ENCODE measurements at regions not wholly inside any gene's neighbourhood (a gene's known extent, or its start where the extent isn't known, plus 50 kb on each side); places are given as distances from the start of the nearest gene placed in this dataset.

GRCh38 chr18:55794288-55795052 lies 206.5 kb upstream of the TCF4 start:
- Histone ChIP-seq H3K4me1 (ENCODE audit: control insufficient read depth, insufficient read depth, low read length) (no peaks in the 10 kb centered on the region), H2AFZ (ENCODE audit: control insufficient read depth, low read depth, low read length) (no peak overlapping the region), H3K36me3 (ENCODE audit: control insufficient read depth in 2 of 2, insufficient read depth in 2 of 2, low read length in 1 of 2) (no peaks in the 10 kb centered on the region), H3K27me3 (replicated peaks in 1 of 2; ENCODE audit: control insufficient read depth in 2 of 2, insufficient read depth in 2 of 2, low read length in 1 of 2) (no peaks in the 10 kb centered on the region; a peak in 1 of 4 replicates), H3K9ac (ENCODE audit: control insufficient read depth, insufficient read depth, low read length) (no peak overlapping the region), H3K4me2 (ENCODE audit: control insufficient read depth, insufficient read depth) (no peak overlapping the region), H3K27ac (ENCODE audit: control insufficient read depth, insufficient read depth) (no peak overlapping the region), H3K4me3 (no peak overlapping the region), H3K9me3 (replicated peaks; ENCODE audit: control insufficient read depth, insufficient read depth, low read length) (no peaks in the 10 kb centered on the region), H3K79me2 (ENCODE audit: control insufficient read depth, insufficient read depth, low read length) (no peaks in the 10 kb centered on the region), H4K20me1 (ENCODE audit: control insufficient read depth, insufficient read depth) (no peaks in the 10 kb centered on the region)
- no peak for ATAC-seq
- ChIA-PET SMC1A (ENCODE audit: uncharacterized antibody, unreplicated experiment) (interaction anchor here (1.4 kb wide), 1 partner anchor 10 kb away, joined by 3 read pairs; no protein-coding TSS in a partner anchor), POLR2A (no interaction called here), CTCF (interaction anchor here (0.6 to 1.4 kb wide), 2 partner anchors 13 to 271 kb away, joined by 3 to 4 read pairs; no protein-coding TSS in a partner anchor), RAD21 (ENCODE audit: unreplicated experiment) (no interaction called here)
- no peak for DNase-seq (ENCODE audit: low read depth, low spot score)
- no peak for TF ChIP-seq RBBP5 (conservative IDR thresholded peaks at IDR 0.05)
- no peak for FAIRE-seq
- no TSS peak for BruUV-seq (replicated peaks)
- intact Hi-C loops (cut with micrococcal nuclease; ENCODE audit: unreplicated experiment) (no loop called here), in situ Hi-C loops (cut with MboI) (no loop called here)
- WGBS (ENCODE audit: insufficient coverage, insufficient replicate concordance, low lambda C conversion rate, missing lambda C conversion rate): 18% methylated on average over 8 of the region's 8 CpGs

GRCh38 chr18:55790296-55790695 lies 202.3 kb upstream of the TCF4 start:
- POLR2A ChIA-PET: no interaction called here
- no peaks in the 10 kb centered on the region for H3K36me3 ChIP-seq (ENCODE audit: control insufficient read depth in 2 of 2, insufficient read depth in 2 of 2, low read length in 1 of 2)
- in situ Hi-C loops (cut with MboI): no loop called here
- RAD21 ChIA-PET (ENCODE audit: unreplicated experiment): no interaction called here
- no peaks in the 10 kb centered on the region; a peak in 1 of 4 replicates for H3K27me3 ChIP-seq (replicated peaks in 1 of 2; ENCODE audit: control insufficient read depth in 2 of 2, insufficient read depth in 2 of 2, low read length in 1 of 2)
- no peak overlapping the region for H3K4me3 ChIP-seq
- H3K79me2 ChIP-seq (ENCODE audit: control insufficient read depth, insufficient read depth, low read length): no peaks in the 10 kb centered on the region
- no peaks in the 10 kb centered on the region for H4K20me1 ChIP-seq (ENCODE audit: control insufficient read depth, insufficient read depth)
- intact Hi-C loops (cut with micrococcal nuclease; ENCODE audit: unreplicated experiment): no loop called here
- FAIRE-seq: no peak
- H2AFZ ChIP-seq (ENCODE audit: control insufficient read depth, low read depth, low read length): no peak overlapping the region
- no peak overlapping the region for H3K4me2 ChIP-seq (ENCODE audit: control insufficient read depth, insufficient read depth)
- CTCF ChIA-PET: no interaction called here
- H3K27ac ChIP-seq (ENCODE audit: control insufficient read depth, insufficient read depth): no peak overlapping the region
- ATAC-seq: no peak
- no peaks in the 10 kb centered on the region for H3K4me1 ChIP-seq (ENCODE audit: control insufficient read depth, insufficient read depth, low read length)
- SMC1A ChIA-PET (ENCODE audit: uncharacterized antibody, unreplicated experiment): no interaction called here
- DNase-seq (ENCODE audit: low read depth, low spot score): no peak
- H3K9ac ChIP-seq (ENCODE audit: control insufficient read depth, insufficient read depth, low read length): no peak overlapping the region
- no peaks in the 10 kb centered on the region for H3K9me3 ChIP-seq (replicated peaks; ENCODE audit: control insufficient read depth, insufficient read depth, low read length)
- no TSS peak for BruUV-seq (replicated peaks)
- TF ChIP-seq, protein P1, sequence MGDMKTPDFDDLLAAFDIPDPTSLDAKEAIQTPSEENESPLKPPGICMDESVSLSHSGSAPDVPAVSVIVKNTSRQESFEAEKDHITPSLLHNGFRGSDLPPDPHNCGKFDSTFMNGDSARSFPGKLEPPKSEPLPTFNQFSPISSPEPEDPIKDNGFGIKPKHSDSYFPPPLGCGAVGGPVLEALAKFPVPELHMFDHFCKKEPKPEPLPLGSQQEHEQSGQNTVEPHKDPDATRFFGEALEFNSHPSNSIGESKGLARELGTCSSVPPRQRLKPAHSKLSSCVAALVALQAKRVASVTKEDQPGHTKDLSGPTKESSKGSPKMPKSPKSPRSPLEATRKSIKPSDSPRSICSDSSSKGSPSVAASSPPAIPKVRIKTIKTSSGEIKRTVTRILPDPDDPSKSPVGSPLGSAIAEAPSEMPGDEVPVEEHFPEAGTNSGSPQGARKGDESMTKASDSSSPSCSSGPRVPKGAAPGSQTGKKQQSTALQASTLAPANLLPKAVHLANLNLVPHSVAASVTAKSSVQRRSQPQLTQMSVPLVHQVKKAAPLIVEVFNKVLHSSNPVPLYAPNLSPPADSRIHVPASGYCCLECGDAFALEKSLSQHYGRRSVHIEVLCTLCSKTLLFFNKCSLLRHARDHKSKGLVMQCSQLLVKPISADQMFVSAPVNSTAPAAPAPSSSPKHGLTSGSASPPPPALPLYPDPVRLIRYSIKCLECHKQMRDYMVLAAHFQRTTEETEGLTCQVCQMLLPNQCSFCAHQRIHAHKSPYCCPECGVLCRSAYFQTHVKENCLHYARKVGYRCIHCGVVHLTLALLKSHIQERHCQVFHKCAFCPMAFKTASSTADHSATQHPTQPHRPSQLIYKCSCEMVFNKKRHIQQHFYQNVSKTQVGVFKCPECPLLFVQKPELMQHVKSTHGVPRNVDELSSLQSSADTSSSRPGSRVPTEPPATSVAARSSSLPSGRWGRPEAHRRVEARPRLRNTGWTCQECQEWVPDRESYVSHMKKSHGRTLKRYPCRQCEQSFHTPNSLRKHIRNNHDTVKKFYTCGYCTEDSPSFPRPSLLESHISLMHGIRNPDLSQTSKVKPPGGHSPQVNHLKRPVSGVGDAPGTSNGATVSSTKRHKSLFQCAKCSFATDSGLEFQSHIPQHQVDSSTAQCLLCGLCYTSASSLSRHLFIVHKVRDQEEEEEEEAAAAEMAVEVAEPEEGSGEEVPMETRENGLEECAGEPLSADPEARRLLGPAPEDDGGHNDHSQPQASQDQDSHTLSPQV (IDR thresholded peaks at IDR 0.05): no peak
- no peak for TF ChIP-seq DPF2 (IDR thresholded peaks at IDR 0.05)
